Activated CD4-positive, alpha-beta T cell treated with anti-CD3 and anti-CD28 coated beads, Interleukin-2, Interleukin-6, amounts not matched to agents 100 ng/mL and 50 ng/mL, durations not matched to agents 16 hours and 8 hours (primary cell): ENCODE measurements at regions not wholly inside any gene's neighbourhood (a gene's known extent, or its start where the extent isn't known, plus 50 kb on each side); places are given as distances from the start of the nearest gene placed in this dataset.
"Not testable (repeated sequence)": the region's sequence is repeated elsewhere in the genome, so short reads cannot be mapped to it uniquely, and the experiment has no call there.

Experiments
- DNase-seq: peaks from one replicate; pipeline ENCODE4 v3.0.0-alpha.2; 2020

DNA sequence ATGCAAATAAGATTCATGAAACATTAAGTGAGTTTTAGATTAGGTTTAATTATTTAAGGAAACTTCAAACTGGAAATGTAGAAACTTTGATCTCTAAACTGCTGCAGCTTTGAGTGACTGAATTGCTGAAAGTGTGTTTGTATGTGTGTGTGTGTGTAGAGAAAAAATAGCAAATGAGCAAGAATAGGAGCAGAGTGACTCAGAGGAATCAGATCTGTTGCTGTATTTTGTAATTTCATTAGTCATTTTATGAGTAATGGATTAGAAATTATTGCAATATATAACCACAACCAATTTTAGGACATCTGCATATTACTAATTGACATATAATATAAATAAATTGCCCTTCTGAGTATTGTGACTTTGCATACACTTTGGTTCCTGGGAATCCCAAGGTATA, 52.8 kb upstream of the SLC9A9 start:
- DNase-seq: peak; percentile 23

DNA sequence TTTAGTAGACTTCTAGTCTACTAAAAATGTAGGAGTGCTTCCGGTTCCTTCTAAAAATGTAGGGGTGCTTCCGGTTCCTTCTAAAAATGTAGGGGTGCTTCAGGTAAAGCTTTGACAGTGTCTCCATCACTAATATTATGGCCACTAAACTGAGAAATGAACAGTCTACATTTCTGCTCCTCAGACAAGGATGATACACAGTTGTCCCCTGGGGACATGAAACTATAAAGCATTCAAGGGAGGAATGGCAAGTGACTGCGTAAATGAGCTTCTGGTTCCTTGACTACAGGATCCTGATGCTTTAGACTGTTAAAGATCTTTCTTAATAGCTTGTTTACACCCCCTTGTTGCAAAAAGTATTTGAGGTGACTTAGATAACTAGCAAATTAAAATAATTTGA, 53.9 kb upstream of the SLC9A9 start:
- DNase-seq: no peak

DNA sequence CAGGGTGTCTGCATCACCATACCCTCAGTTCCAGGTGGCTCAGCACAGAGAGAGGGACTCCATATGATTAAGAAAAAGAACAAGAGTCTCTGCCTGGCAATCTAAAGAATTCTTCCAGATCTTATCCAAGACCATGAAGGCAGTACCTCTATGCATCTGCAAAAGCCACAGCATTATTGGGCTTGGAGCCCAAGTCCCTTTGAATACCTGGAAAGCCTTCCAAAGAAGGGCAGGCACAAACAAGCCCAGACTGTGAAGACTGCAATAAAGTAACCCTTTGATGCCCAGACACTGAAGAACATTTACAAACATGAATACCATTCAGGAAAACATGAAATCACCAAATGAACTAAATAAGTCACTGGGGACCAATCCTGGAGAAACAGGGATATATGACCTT, 60.9 kb upstream of the DIPK2A start:
- no peak for DNase-seq

DNA sequence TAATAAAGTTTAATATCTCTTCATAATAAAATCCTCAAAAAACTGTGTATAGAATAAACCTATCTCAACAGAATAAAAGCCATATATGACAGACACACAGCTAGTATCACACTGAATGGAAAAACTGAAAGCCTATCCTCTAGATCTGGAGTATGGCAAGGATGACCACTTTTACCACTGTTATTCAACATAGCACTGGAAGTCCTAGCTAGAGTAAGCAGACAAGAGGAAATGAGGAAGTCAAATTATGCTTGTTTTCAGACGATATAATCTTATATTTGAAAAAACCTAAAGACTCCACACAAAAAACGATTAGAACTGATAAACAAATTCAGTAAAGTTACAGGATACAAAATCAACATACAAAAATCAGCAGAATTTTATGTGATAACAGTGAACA, 57.4 kb upstream of the DIPK2A start:
- DNase-seq: no peak

DNA sequence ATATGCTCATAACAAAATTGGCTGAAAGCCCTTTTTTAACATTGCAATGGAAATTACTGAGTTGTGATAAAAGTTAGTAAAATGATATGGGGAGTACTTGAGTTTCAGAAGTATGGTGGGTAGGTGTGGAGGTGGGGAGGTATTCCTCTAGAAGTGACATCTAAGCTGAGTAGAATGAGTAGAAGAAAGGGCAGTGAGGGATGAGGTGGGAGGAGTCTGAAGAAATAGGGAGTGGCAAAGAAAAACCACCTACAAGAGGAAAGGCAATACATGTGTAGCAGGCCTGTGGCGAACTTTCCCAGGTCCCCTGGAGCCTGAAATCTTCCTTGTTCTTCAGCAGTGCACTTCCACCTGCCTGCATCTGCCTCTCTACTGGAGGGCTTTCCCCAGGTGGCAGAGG, 52.8 kb upstream of the DIPK2A start:
- DNase-seq: no peak

DNA sequence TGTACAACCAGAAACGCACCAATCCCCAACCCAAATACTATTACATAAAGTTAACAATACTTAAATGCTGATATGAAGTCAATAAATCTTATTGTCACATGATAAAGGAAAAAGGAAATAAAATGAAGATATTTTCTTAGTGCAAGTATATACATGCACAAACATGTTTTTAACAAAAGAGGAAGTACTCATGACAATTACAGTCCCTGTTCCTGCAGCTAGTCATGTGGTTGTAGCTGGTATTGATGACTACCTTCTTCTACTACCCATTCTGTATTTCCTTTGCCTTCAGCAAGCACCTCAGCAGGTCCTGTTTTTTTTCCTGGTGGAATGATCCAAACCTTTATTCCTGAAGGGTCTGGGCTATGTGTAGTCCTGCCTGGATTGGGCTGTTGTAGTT, 50.4 kb upstream of the DIPK2A start:
- DNase-seq: not testable (repeated sequence)
